ENCODE measurements at regions not wholly inside any gene's neighbourhood (a gene's known extent, or its start where the extent isn't known, plus 50 kb on each side); places are given as distances from the start of the nearest gene placed in this dataset.

- TF ChIP-seq CTCF (IDR thresholded peaks at IDR 0.05; ENCODE audit: low read depth, low read length): no peak
Observed at GRCh38 chr13:80884056-80884785, 543.3 kb upstream of the SPRY2 start.

GRCh38 chr13:80883545-80883944, 542.6 kb upstream of the SPRY2 start:
- H3K4me3 ChIP-seq (ENCODE audit: low read depth, low read length): no peak overlapping the region
- no peak for TF ChIP-seq CTCF (IDR thresholded peaks at IDR 0.05; ENCODE audit: low read depth, low read length)

More at GRCh38 chr13:80884056-80884785, 543.3 kb upstream of the SPRY2 start:
- no peak overlapping the region for H3K4me3 ChIP-seq (ENCODE audit: low read depth, low read length)

- no peak for TF ChIP-seq CTCF (IDR thresholded peaks at IDR 0.05; ENCODE audit: low read depth, low read length)
- no peak overlapping the region for H3K4me3 ChIP-seq (ENCODE audit: low read depth, low read length)
Observed at GRCh38 chr13:80881942-80882445, 541.1 kb upstream of the SPRY2 start.

GRCh38 chr13:80881495-80881894, 540.6 kb upstream of the SPRY2 start:
- TF ChIP-seq CTCF (IDR thresholded peaks at IDR 0.05; ENCODE audit: low read depth, low read length): no peak
- H3K4me3 ChIP-seq (ENCODE audit: low read depth, low read length): no peak overlapping the region

GRCh38 chr13:80881034-80881433, 540.1 kb upstream of the SPRY2 start:
- no peak overlapping the region for H3K4me3 ChIP-seq (ENCODE audit: low read depth, low read length)
- TF ChIP-seq CTCF (IDR thresholded peaks at IDR 0.05; ENCODE audit: low read depth, low read length): no peak

- no peak overlapping the region for H3K4me3 ChIP-seq (ENCODE audit: low read depth, low read length)
Observed at GRCh38 chr13:80877944-80878241, 537.0 kb upstream of the SPRY2 start.

More at GRCh38 chr13:80877944-80878241, 537.0 kb upstream of the SPRY2 start:
- no peak for TF ChIP-seq CTCF (IDR thresholded peaks at IDR 0.05; ENCODE audit: low read depth, low read length)

Measured in WI38 (cell line).